Spleen (tissue), 11 donors: ENCODE measurements at regions not wholly inside any gene's neighbourhood (a gene's known extent, or its start where the extent isn't known, plus 50 kb on each side); places are given as distances from the start of the nearest gene placed in this dataset.

Experiments used
- DNase-seq: peaks from one replicate; pipeline ENCODE4 v3.0.0-alpha.2; 2020
- H3K27ac ChIP-seq, 8 donors: fragments of 200-600 bp; sonication (generic) in 7 of 8; 1 replicate in 4 of 8; 2 replicates in 4 of 8; pipeline versions ENCODE4 v1.5.0 to v1.8.0; 2016 to 2021; ENCODE audit warnings: inconsistent platforms in 4 of 8, mild to moderate bottlenecking in 4 of 8, moderate library complexity in 1 of 8
- H3K27me3 ChIP-seq, 7 donors: fragments of 200-600 bp; sonication (generic) in 6 of 7; replicated peaks in 1 of 7; 1 replicate in 4 of 7; 2 replicates in 3 of 7; pipeline versions ENCODE4 v1.5.0 to v1.8.0; 2016 to 2021; ENCODE audit warnings: inconsistent platforms in 3 of 7, mild to moderate bottlenecking in 1 of 7
- H3K36me3 ChIP-seq, 6 donors: fragments of 200-600 bp; sonication (generic) in 5 of 6; 1 replicate in 4 of 6; 2 replicates in 2 of 6; pipeline versions ENCODE4 v1.5.0 to v1.8.0; 2016 to 2021; ENCODE audit warnings: inconsistent platforms in 2 of 6
- H3K4me1 ChIP-seq, 6 donors: fragments of 200-600 bp; sonication (generic) in 5 of 6; 1 replicate in 3 of 6; 2 replicates in 3 of 6; pipeline versions ENCODE4 v1.5.0 to v1.8.0; 2016 to 2021; ENCODE audit warnings: inconsistent platforms in 3 of 6
- H3K4me3 ChIP-seq, 8 donors: fragments of 200-600 bp; sonication (generic) in 7 of 8; 1 replicate in 4 of 8; 2 replicates in 4 of 8; pipeline versions ENCODE4 v1.5.0 to v1.8.0; 2016 to 2021; ENCODE audit warnings: inconsistent platforms in 4 of 8, mild to moderate bottlenecking in 4 of 8, moderate library complexity in 2 of 8
- H3K9me3 ChIP-seq, 8 donors: fragments of 200-600 bp; sonication (generic) in 7 of 8; 1 replicate in 4 of 8; 2 replicates in 4 of 8; pipeline versions ENCODE4 v1.5.0 to v1.8.0; 2016 to 2021; ENCODE audit warnings: inconsistent platforms in 4 of 8
- CTCF ChIP-seq, 11 experiments: fragments of 200-600 bp in 7 of 11; fragments of 450-650 bp in 4 of 11; sonication (generic) in 4 of 11; IDR thresholded peaks in 8 of 11; conservative IDR thresholded peaks in 3 of 11; 1 replicate in 7 of 11; 2 replicates in 4 of 11; pipeline versions ENCODE4 v1.4.0 to v1.8.0; 2016 to 2021; ENCODE audit warnings: antibody characterized with exemption in 11 of 11, inconsistent platforms in 4 of 11, mild to moderate bottlenecking in 1 of 11
- POLR2A ChIP-seq, 3 donors: fragments of 450-650 bp; IDR thresholded peaks; one replicate each; pipeline ENCODE4 v1.5.1; 2017; ENCODE audit warnings: antibody characterized with exemption in 3 of 3, mild to moderate bottlenecking in 1 of 3
- POLR2AphosphoS5 ChIP-seq, 3 donors: sonication (generic); formaldehyde crosslinking; IDR thresholded peaks; one replicate each; pipeline ENCODE4 v1.5.1; 2017; ENCODE audit warnings: antibody characterized with exemption in 3 of 3
- WGBS, 5 donors: extraction: QIAGEN DNeasy Blood & Tissue Kit in 3 of 5; methylation state at CpG; one replicate each; pipeline versions ENCODE4 v1.1.5 to v1.1.7; 2013 to 2018; 5-methylcytosine and 5-hydroxymethylcytosine counted together
- intact Hi-C: fragments of 100-400 bp; cut with DNase I; formaldehyde crosslinking; loops from one replicate; pipeline ENCODE4 v1.15.0; 2023; ENCODE audit warnings: low total_unique reads
- donor health status: healthy with polysubstance abuse.
- donor health status: DM: no; HTN: no; CAD: no; lungs with moderate emphysema.
- donor health status: DM: no; HTN: no; CAD: no.
- donor health status: Bipolar disorder and iron deficiency.
- donor health status: healthy.
- donor health status: DM: no; HTN: no; CAD: no.
- donor health status: DM: yes; HTN: yes; CAD: no.

- Histone ChIP-seq H3K4me1 (no peaks in the 10 kb centered on the region), H3K27me3 (no peaks in the 10 kb centered on the region), H3K9me3 (peaks cover 0 to 8% (median 0%) of the 10 kb centered on the region in 8 donors), H3K27ac (no peak overlapping the region), H3K36me3 (no peaks in the 10 kb centered on the region), H3K4me3 (no peak overlapping the region)
- 55 to 78% (median 70%) methylated on average over 3 of the region's 3 CpGs for WGBS, 5 donors
- intact Hi-C loops: no loop called here
- TF ChIP-seq POLR2AphosphoS5 (IDR thresholded peaks at IDR 0.05): no peak
- no peak for TF ChIP-seq CTCF (IDR thresholded peaks at IDR 0.05 in 8 of 11, conservative IDR thresholded peaks at IDR 0.05 in 3 of 11)
- no peak for TF ChIP-seq POLR2A (IDR thresholded peaks at IDR 0.05)
- no peak for DNase-seq
These were observed 537.3 kb upstream of the PLXNA2 start for GRCh38 chr1:208781391-208782045.

GRCh38 chr1:208782186-208782585, 538.0 kb upstream of the PLXNA2 start:
- Histone ChIP-seq H3K4me1 (no peaks in the 10 kb centered on the region), H3K27ac (no peak overlapping the region), H3K27me3 (no peaks in the 10 kb centered on the region), H3K9me3 (peaks cover 0 to 8% (median 0%) of the 10 kb centered on the region in 8 donors), H3K4me3 (no peak overlapping the region), H3K36me3 (no peaks in the 10 kb centered on the region)
- no peak for DNase-seq
- WGBS, 5 donors: 62 to 69% (median 66%) methylated on average over 4 of the region's 4 CpGs
- intact Hi-C loops: no loop called here
- TF ChIP-seq CTCF (IDR thresholded peaks at IDR 0.05 in 8 of 11, conservative IDR thresholded peaks at IDR 0.05 in 3 of 11) (no peak), POLR2AphosphoS5 (IDR thresholded peaks at IDR 0.05) (no peak), POLR2A (IDR thresholded peaks at IDR 0.05) (no peak)

GRCh38 chr1:208785629-208786028, 541.4 kb upstream of the PLXNA2 start:
- WGBS, 5 donors: 74 to 97% (median 92%) methylated on average over 1 of the region's 1 CpG
- Histone ChIP-seq H3K4me3 (no peak overlapping the region), H3K27me3 (peaks cover 0 to 2% (median 0%) of the 10 kb centered on the region in 7 donors), H3K36me3 (no peaks in the 10 kb centered on the region), H3K27ac (no peak overlapping the region), H3K9me3 (no peaks in the 10 kb centered on the region), H3K4me1 (no peaks in the 10 kb centered on the region)
- no peak for DNase-seq
- no peak for TF ChIP-seq POLR2A (IDR thresholded peaks at IDR 0.05)
- no peak for TF ChIP-seq POLR2AphosphoS5 (IDR thresholded peaks at IDR 0.05)
- no peak for TF ChIP-seq CTCF (IDR thresholded peaks at IDR 0.05 in 8 of 11, conservative IDR thresholded peaks at IDR 0.05 in 3 of 11)
- intact Hi-C loops: no loop called here

- intact Hi-C loops: no loop called here
- Histone ChIP-seq H3K27me3 (peaks cover 0 to 2% (median 0%) of the 10 kb centered on the region in 7 donors), H3K27ac (no peak overlapping the region), H3K9me3 (no peaks in the 10 kb centered on the region), H3K36me3 (no peaks in the 10 kb centered on the region), H3K4me1 (no peaks in the 10 kb centered on the region), H3K4me3 (no peak overlapping the region)
- TF ChIP-seq CTCF (IDR thresholded peaks at IDR 0.05 in 8 of 11, conservative IDR thresholded peaks at IDR 0.05 in 3 of 11): no peak
- TF ChIP-seq POLR2AphosphoS5 (IDR thresholded peaks at IDR 0.05): no peak
- TF ChIP-seq POLR2A (IDR thresholded peaks at IDR 0.05): no peak
- DNase-seq: no peak
- WGBS, 5 donors: 52 to 76% (median 68%) methylated on average over 3 of the region's 3 CpGs
These were observed 543.0 kb upstream of the PLXNA2 start for GRCh38 chr1:208787219-208787618.
